HEK293 (cell line): ENCODE measurements at regions not wholly inside any gene's neighbourhood (a gene's known extent, or its start where the extent isn't known, plus 50 kb on each side); places are given as distances from the start of the nearest gene placed in this dataset.

Experiments used
- CTCF ChIA-PET: fragments of 350-600 bp; formaldehyde crosslinking; extraction: SDS; loops from one replicate; lab custom pipeline; 2021; ENCODE audit warnings: antibody characterized with exemption; lab: Yijun Ruan, JAX
- POLR2A ChIA-PET: fragments of 300-600 bp; formaldehyde crosslinking; extraction: SDS; loops from one replicate; lab custom pipeline; 2020; ENCODE audit warnings: antibody characterized with exemption, inconsistent platforms; lab: Yijun Ruan, JAX
- H3K27ac ChIP-seq: fragments of 200-500 bp; sonication (Bioruptor generic); 2 replicates; pipeline ENCODE4 v1.5.1; 2014; ENCODE audit warnings: low read depth, low read length, control low read depth, inconsistent platforms; ENCODE audit errors: extremely low read depth
- H3K36me3 ChIP-seq, 2 experiments: fragments of 200-500 bp in 1 of 2; sonication (Bioruptor generic) in 1 of 2; 1 replicate in 1 of 2; 2 replicates in 1 of 2; pipeline ENCODE4 v1.5.1; 2014 to 2017; ENCODE audit warnings: inconsistent platforms in 2 of 2, low read length in 2 of 2; ENCODE audit not compliant: control insufficient read depth in 2 of 2, insufficient read depth in 1 of 2
- H3K4me1 ChIP-seq: fragments of 200-500 bp; sonication (Bioruptor generic); 2 replicates; pipeline ENCODE4 v1.5.1; 2014; ENCODE audit warnings: mild to moderate bottlenecking, low read length, inconsistent platforms; ENCODE audit not compliant: control insufficient read depth, insufficient read depth
- H3K4me3 ChIP-seq: 2 replicates; pipeline ENCODE4 v1.5.1; 2011; ENCODE audit warnings: low read depth, mild to moderate bottlenecking, control low read depth, low read length, moderate library complexity
- H3K9me3 ChIP-seq: fragments of 200-500 bp; sonication (Bioruptor generic); 2 replicates; pipeline ENCODE4 v1.5.1; 2014; ENCODE audit warnings: low read depth, low read length, inconsistent platforms; ENCODE audit not compliant: control insufficient read depth, insufficient read depth
- ATF2 ChIP-seq: fragments of 450-650 bp; formaldehyde crosslinking; IDR thresholded peaks from 2 replicates; pipeline ENCODE4 v1.5.1; 2016; ENCODE audit warnings: missing biosample characterization, missing genetic modification characterization, low read depth
- CTCF ChIP-seq: fragments of 450-650 bp; formaldehyde crosslinking; IDR thresholded peaks from 2 replicates; pipeline ENCODE4 v1.5.1; 2016; ENCODE audit warnings: missing biosample characterization, missing genetic modification characterization
- MEIS1 ChIP-seq: sonication (generic); formaldehyde crosslinking; IDR thresholded peaks from 2 replicates; pipeline ENCODE4 v1.8.1; 2022; ENCODE audit warnings: missing genetic modification reagents, mild to moderate bottlenecking, borderline replicate concordance
- PBX3 ChIP-seq: sonication (generic); formaldehyde crosslinking; IDR thresholded peaks from 2 replicates; pipeline ENCODE4 v1.8.1; 2022; ENCODE audit warnings: mild to moderate bottlenecking, moderate library complexity, missing genetic modification reagents
- SCRT2 ChIP-seq: fragments of 450-650 bp; formaldehyde crosslinking; IDR thresholded peaks from 2 replicates; pipeline ENCODE4 v1.5.1; 2016; ENCODE audit warnings: missing biosample characterization, missing genetic modification characterization
- SP3 ChIP-seq: fragments of 450-650 bp; formaldehyde crosslinking; IDR thresholded peaks from 2 replicates; pipeline ENCODE4 v1.5.1; 2016; ENCODE audit warnings: missing biosample characterization, missing genetic modification characterization
- YY1 ChIP-seq: fragments of 450-650 bp; formaldehyde crosslinking; IDR thresholded peaks from 2 replicates; pipeline ENCODE4 v1.5.1; 2018; ENCODE audit warnings: missing biosample characterization, missing genetic modification characterization
- ZBTB7A ChIP-seq: fragments of 450-650 bp; formaldehyde crosslinking; IDR thresholded peaks from 2 replicates; pipeline ENCODE4 v1.5.1; 2016; ENCODE audit warnings: low read depth, missing biosample characterization, missing genetic modification characterization
- ZNF157 ChIP-seq: fragments of 450-650 bp; formaldehyde crosslinking; IDR thresholded peaks from 2 replicates; pipeline ENCODE4 v1.5.1; 2016; ENCODE audit warnings: missing biosample characterization, missing genetic modification characterization
- ZNF175 ChIP-seq: fragments of 450-650 bp; formaldehyde crosslinking; IDR thresholded peaks from 2 replicates; pipeline ENCODE4 v1.5.1; 2016; ENCODE audit warnings: missing biosample characterization, missing genetic modification characterization
- ZNF19 ChIP-seq: fragments of 450-650 bp; formaldehyde crosslinking; IDR thresholded peaks from 2 replicates; pipeline ENCODE4; 2016; ENCODE audit warnings: missing biosample characterization, missing genetic modification characterization, low read depth
- ZNF292 ChIP-seq: fragments of 450-650 bp; formaldehyde crosslinking; IDR thresholded peaks from 2 replicates; pipeline ENCODE4 v1.5.1; 2016; ENCODE audit warnings: low read depth, missing biosample characterization, missing genetic modification characterization, borderline replicate concordance
- ZNF311 ChIP-seq: fragments of 450-650 bp; formaldehyde crosslinking; IDR thresholded peaks from 2 replicates; pipeline ENCODE4 v1.5.1; 2017; ENCODE audit warnings: missing biosample characterization, missing genetic modification characterization, borderline replicate concordance
- ZNF530 ChIP-seq: fragments of 450-650 bp; formaldehyde crosslinking; IDR thresholded peaks from 2 replicates; pipeline ENCODE4 v1.5.1; 2016; ENCODE audit warnings: low read depth, missing biosample characterization, missing genetic modification characterization
- ZNF645 ChIP-seq: fragments of 450-650 bp; formaldehyde crosslinking; IDR thresholded peaks from 2 replicates; pipeline ENCODE4; 2016; ENCODE audit warnings: missing biosample characterization, missing genetic modification characterization
- ZNF664 ChIP-seq: fragments of 450-650 bp; formaldehyde crosslinking; IDR thresholded peaks from 2 replicates; pipeline ENCODE4 v1.5.1; 2016; ENCODE audit warnings: missing biosample characterization, missing genetic modification characterization
- ZNF692 ChIP-seq: fragments of 450-650 bp; formaldehyde crosslinking; IDR thresholded peaks from 2 replicates; pipeline ENCODE4 v1.5.1; 2016; ENCODE audit warnings: missing biosample characterization, missing genetic modification characterization
- ZNF785 ChIP-seq: fragments of 450-650 bp; formaldehyde crosslinking; IDR thresholded peaks from 2 replicates; pipeline ENCODE4 v1.5.1; 2016; ENCODE audit warnings: missing biosample characterization, missing genetic modification characterization
- ZNF792 ChIP-seq: fragments of 450-650 bp; formaldehyde crosslinking; IDR thresholded peaks from 2 replicates; pipeline ENCODE4 v1.5.1; 2016; ENCODE audit warnings: missing biosample characterization, missing genetic modification characterization
- ZNF830 ChIP-seq: fragments of 450-650 bp; IDR thresholded peaks from 2 replicates; pipeline ENCODE4 v1.5.0; 2018; ENCODE audit warnings: missing biosample characterization, missing genetic modification characterization, low read depth, mild to moderate bottlenecking, moderate library complexity
- TF ChIP-seq, protein P1 (sequence below): fragments of 450-650 bp; formaldehyde crosslinking; IDR thresholded peaks from 2 replicates; pipeline ENCODE4 v1.5.1; 2016; ENCODE audit warnings: missing biosample characterization, missing genetic modification characterization, borderline replicate concordance
- TF ChIP-seq, protein P2 (sequence below): IDR thresholded peaks from 2 replicates; pipeline ENCODE4 v1.6.1; 2011; ENCODE audit warnings: mild to moderate bottlenecking, low read depth, low read length, borderline replicate concordance

GRCh38 chr3:8353364-8353763, 148.3 kb upstream of the LMCD1 start:
- CTCF ChIA-PET, result interaction anchor here (0.5 to 0.6 kb wide), 2 partner anchors 144 to 611 kb away, joined by 3 to 4 read pairs; no protein-coding TSS in a partner anchor

DNA sequence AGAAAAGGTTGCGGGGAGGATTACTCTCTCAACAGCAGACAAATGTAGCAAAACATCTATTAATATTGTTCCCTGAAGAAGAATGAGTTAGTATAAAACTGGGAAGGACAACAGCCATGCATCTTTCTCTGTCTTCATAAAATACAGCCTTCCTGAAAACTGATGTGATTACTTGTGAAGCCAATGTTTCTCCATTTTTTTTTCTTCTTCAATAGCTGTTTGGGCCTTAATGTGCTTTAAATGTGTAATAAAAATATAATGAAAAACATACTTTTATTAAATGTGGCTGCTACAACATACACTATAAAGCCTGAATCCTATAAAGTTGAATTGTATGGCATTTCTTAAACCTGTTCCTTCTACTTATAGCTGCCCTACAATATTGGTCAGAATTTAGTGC, 146.3 kb upstream of the LMCD1 start:
- no peaks in the 10 kb centered on the region for H3K4me1 ChIP-seq
- no peak for TF ChIP-seq ZNF785 (tag by site-specific recombination)
- TF ChIP-seq ZNF530 (tag by site-specific recombination), result no peak
- no peak for TF ChIP-seq ZNF157 (tag by site-specific recombination)
- TF ChIP-seq ZBTB7A, result no peak
- TF ChIP-seq MEIS1 (CRISPR knock-in tag), result no peak
- TF ChIP-seq ZNF292 (tag by site-specific recombination), result no peak
- no peak for TF ChIP-seq ZNF664 (tag by site-specific recombination)
- no peak for TF ChIP-seq ZNF792 (tag by site-specific recombination)
- no peak for TF ChIP-seq ZNF175 (tag by site-specific recombination)
- no peak for TF ChIP-seq PBX3 (CRISPR knock-in tag)
- TF ChIP-seq, protein P1, sequence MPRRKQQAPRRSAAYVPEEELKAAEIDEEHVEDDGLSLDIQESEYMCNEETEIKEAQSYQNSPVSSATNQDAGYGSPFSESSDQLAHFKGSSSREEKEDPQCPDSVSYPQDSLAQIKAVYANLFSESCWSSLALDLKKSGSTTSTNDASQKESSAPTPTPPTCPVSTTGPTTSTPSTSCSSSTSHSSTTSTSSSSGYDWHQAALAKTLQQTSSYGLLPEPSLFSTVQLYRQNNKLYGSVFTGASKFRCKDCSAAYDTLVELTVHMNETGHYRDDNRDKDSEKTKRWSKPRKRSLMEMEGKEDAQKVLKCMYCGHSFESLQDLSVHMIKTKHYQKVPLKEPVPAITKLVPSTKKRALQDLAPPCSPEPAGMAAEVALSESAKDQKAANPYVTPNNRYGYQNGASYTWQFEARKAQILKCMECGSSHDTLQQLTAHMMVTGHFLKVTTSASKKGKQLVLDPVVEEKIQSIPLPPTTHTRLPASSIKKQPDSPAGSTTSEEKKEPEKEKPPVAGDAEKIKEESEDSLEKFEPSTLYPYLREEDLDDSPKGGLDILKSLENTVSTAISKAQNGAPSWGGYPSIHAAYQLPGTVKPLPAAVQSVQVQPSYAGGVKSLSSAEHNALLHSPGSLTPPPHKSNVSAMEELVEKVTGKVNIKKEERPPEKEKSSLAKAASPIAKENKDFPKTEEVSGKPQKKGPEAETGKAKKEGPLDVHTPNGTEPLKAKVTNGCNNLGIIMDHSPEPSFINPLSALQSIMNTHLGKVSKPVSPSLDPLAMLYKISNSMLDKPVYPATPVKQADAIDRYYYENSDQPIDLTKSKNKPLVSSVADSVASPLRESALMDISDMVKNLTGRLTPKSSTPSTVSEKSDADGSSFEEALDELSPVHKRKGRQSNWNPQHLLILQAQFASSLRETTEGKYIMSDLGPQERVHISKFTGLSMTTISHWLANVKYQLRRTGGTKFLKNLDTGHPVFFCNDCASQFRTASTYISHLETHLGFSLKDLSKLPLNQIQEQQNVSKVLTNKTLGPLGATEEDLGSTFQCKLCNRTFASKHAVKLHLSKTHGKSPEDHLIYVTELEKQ, result no peak
- TF ChIP-seq ZNF645 (tag by site-specific recombination), result no peak
- TF ChIP-seq ZNF830 (tag by site-specific recombination), result no peak
- TF ChIP-seq CTCF (tag by site-specific recombination), result no peak
- TF ChIP-seq, protein P2, sequence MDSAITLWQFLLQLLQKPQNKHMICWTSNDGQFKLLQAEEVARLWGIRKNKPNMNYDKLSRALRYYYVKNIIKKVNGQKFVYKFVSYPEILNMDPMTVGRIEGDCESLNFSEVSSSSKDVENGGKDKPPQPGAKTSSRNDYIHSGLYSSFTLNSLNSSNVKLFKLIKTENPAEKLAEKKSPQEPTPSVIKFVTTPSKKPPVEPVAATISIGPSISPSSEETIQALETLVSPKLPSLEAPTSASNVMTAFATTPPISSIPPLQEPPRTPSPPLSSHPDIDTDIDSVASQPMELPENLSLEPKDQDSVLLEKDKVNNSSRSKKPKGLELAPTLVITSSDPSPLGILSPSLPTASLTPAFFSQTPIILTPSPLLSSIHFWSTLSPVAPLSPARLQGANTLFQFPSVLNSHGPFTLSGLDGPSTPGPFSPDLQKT, result no peak
- no peak for TF ChIP-seq SP3 (tag by site-specific recombination)
- TF ChIP-seq ZNF311 (tag by site-specific recombination), result no peak
- H3K4me3 ChIP-seq, result no peak overlapping the region
- no peaks in the 10 kb centered on the region; the same call in 1 of the 2 replicates for H3K9me3 ChIP-seq
- CTCF ChIA-PET, result no interaction called here
- no peaks in the 10 kb centered on the region for H3K36me3 ChIP-seq
- H3K27ac ChIP-seq, result no peak overlapping the region
- POLR2A ChIA-PET, result no interaction called here

More at GRCh38 chr3:8353364-8353763, 148.3 kb upstream of the LMCD1 start:
- H3K4me3 ChIP-seq, result no peak overlapping the region
- no peaks in the 10 kb centered on the region for H3K4me1 ChIP-seq
- H3K9me3 ChIP-seq, result no peaks in the 10 kb centered on the region
- H3K36me3 ChIP-seq, result no peaks in the 10 kb centered on the region
- no peak overlapping the region for H3K27ac ChIP-seq
- TF ChIP-seq YY1 (no peak), ZNF692 (tag by site-specific recombination) (no peak), SCRT2 (tag by site-specific recombination) (no peak), ZNF19 (tag by site-specific recombination) (no peak), ATF2 (tag by site-specific recombination) (no peak)
- POLR2A ChIA-PET, result no interaction called here
